HG02763 (cell line): ENCODE measurements at regions not wholly inside any gene's neighbourhood (a gene's known extent, or its start where the extent isn't known, plus 50 kb on each side); places are given as distances from the start of the nearest gene placed in this dataset.

Experiments
- ATAC-seq: cut with Tn5 transposase; IDR thresholded peaks from one replicate; pipeline ENCODE4 v1.9.1; 2021; ENCODE audit warnings: mild to moderate bottlenecking, moderate library complexity; ENCODE audit not compliant: unreplicated experiment

- ATAC-seq: no peak
Measured at GRCh38 chr4:82038936-82039335, 334.9 kb downstream of the HNRNPD start.

- ATAC-seq: no peak
Measured at GRCh38 chr4:82036181-82036580, 337.6 kb downstream of the HNRNPD start.

GRCh38 chr4:82034878-82035277, 338.9 kb downstream of the HNRNPD start:
- ATAC-seq: no peak

GRCh38 chr4:82033862-82034261, 339.9 kb downstream of the HNRNPD start:
- ATAC-seq: no peak

- ATAC-seq: no peak
Measured at GRCh38 chr4:82031376-82031927, 342.3 kb downstream of the HNRNPD start.

- no peak for ATAC-seq
Measured at GRCh38 chr4:82017680-82018079, 356.1 kb downstream of the HNRNPD start.

- no peak for ATAC-seq
Measured at GRCh38 chr4:82005158-82005557, 368.6 kb downstream of the HNRNPD start.

GRCh38 chr4:81997313-81997712, 376.5 kb downstream of the HNRNPD start:
- no peak for ATAC-seq

- no peak for ATAC-seq
Measured at GRCh38 chr4:81990898-81991297, 382.9 kb downstream of the HNRNPD start.

- ATAC-seq: no peak
Measured at GRCh38 chr4:81990211-81990610, 383.6 kb downstream of the HNRNPD start.

GRCh38 chr4:81989202-81989601, 384.6 kb downstream of the HNRNPD start:
- ATAC-seq: no peak

GRCh38 chr4:81988178-81988577, 385.6 kb downstream of the HNRNPD start:
- ATAC-seq: no peak

- ATAC-seq: no peak
Measured at GRCh38 chr4:81984746-81985145, 389.0 kb downstream of the HNRNPD start.

- no peak for ATAC-seq
Measured at GRCh38 chr4:81982846-81983540, 390.8 kb downstream of the HNRNPD start.

GRCh38 chr4:81981218-81981617, 392.6 kb downstream of the HNRNPD start:
- no peak for ATAC-seq

- no peak for ATAC-seq
Measured at GRCh38 chr4:81974523-81974922, 399.3 kb downstream of the HNRNPD start.

- ATAC-seq: no peak
Measured at GRCh38 chr4:81971637-81972381, 402.0 kb downstream of the HNRNPD start.

- no peak for ATAC-seq
Measured at GRCh38 chr4:81971061-81971460, 402.7 kb downstream of the HNRNPD start.

GRCh38 chr4:81970454-81970853, 403.3 kb downstream of the HNRNPD start:
- ATAC-seq: no peak

- ATAC-seq: no peak
Measured at GRCh38 chr4:81966676-81967075, 407.1 kb downstream of the HNRNPD start.

GRCh38 chr4:81965911-81966310, 407.9 kb downstream of the HNRNPD start:
- no peak for ATAC-seq

GRCh38 chr4:81965454-81965853, 408.3 kb downstream of the HNRNPD start:
- no peak for ATAC-seq
